ENCODE measurements at regions not wholly inside any gene's neighbourhood (a gene's known extent, or its start where the extent isn't known, plus 50 kb on each side); places are given as distances from the start of the nearest gene placed in this dataset.

- TF ChIP-seq, protein P1, sequence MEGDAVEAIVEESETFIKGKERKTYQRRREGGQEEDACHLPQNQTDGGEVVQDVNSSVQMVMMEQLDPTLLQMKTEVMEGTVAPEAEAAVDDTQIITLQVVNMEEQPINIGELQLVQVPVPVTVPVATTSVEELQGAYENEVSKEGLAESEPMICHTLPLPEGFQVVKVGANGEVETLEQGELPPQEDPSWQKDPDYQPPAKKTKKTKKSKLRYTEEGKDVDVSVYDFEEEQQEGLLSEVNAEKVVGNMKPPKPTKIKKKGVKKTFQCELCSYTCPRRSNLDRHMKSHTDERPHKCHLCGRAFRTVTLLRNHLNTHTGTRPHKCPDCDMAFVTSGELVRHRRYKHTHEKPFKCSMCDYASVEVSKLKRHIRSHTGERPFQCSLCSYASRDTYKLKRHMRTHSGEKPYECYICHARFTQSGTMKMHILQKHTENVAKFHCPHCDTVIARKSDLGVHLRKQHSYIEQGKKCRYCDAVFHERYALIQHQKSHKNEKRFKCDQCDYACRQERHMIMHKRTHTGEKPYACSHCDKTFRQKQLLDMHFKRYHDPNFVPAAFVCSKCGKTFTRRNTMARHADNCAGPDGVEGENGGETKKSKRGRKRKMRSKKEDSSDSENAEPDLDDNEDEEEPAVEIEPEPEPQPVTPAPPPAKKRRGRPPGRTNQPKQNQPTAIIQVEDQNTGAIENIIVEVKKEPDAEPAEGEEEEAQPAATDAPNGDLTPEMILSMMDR (IDR thresholded peaks at IDR 0.05) = no peak
- TF ChIP-seq ZFX (IDR thresholded peaks at IDR 0.05; ENCODE audit: borderline replicate concordance) = no peak
Measured at GRCh38 chr5:93193431-93194347, 387.3 kb downstream of the NR2F1-AS1 start.
